NT2/D1 (cell line): ENCODE measurements at regions not wholly inside any gene's neighbourhood (a gene's known extent, or its start where the extent isn't known, plus 50 kb on each side); places are given as distances from the start of the nearest gene placed in this dataset.

Experiments
- SUZ12 ChIP-seq: IDR thresholded peaks from 2 replicates; pipeline ENCODE4 v1.6.1; 2011; ENCODE audit not compliant: insufficient read length, insufficient read depth; ENCODE audit errors: extremely low read depth
- YY1 ChIP-seq: IDR thresholded peaks from 2 replicates; pipeline ENCODE4 v1.6.1; 2011; ENCODE audit not compliant: insufficient read length, insufficient read depth
- ZNF274 ChIP-seq: IDR thresholded peaks from 2 replicates; pipeline ENCODE4 v1.6.1; 2011; ENCODE audit warnings: mild to moderate bottlenecking, low read depth, low read length

DNA sequence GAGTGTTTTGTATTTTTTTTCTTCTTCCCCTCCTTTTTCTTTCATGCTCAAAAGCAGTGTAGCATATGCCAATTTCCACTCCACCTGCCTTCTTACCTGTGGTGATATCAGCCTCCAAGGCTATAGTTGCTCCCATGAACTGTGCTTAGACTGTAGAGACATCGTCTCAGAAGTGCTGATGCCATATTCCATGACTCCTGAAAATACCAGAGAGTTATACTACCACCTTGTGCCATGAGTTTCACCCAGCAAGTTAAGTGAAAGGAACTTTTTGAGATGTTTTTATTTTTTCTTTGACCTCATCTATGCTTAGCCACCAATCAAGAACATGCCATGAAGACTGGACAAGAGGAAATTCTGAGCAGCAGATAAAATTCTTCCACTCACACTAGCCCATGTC is 142.8 kb upstream of the SEMA3E start:
- TF ChIP-seq YY1 (no peak), ZNF274 (no peak), SUZ12 (no peak)
